ENCODE measurements at regions not wholly inside any gene's neighbourhood (a gene's known extent, or its start where the extent isn't known, plus 50 kb on each side); places are given as distances from the start of the nearest gene placed in this dataset.
"Not testable (repeated sequence)": the region's sequence is repeated elsewhere in the genome, so short reads cannot be mapped to it uniquely, and the experiment has no call there.

DNA sequence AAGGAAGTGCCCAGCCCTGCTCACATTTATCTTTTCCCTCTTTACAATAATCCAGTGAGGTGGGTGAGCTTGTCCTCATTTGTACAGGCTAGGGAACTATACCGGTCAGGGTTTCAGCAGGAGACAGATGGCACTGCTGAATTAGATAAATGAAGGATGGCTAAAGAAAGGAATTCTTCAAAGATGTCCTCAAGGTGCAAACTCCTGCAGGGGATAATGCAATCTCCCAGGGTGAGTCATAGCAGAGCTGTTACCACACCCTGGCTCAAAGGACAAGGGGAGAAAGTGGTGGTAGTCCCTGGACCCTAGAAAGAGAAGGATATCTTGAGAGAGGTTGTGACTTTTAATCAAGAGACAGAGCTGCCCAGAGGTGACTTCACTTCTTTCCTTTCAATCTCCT is 66.7 kb downstream of the RFPL4B start:
- DNase-seq, result no peak
- Histone ChIP-seq H3K27me3 (no peaks in the 10 kb centered on the region), H3K9me3 (peaks cover 0 to 17% (median 5%) of the 10 kb centered on the region in 11 donors), H3K4me1 (no peaks in the 10 kb centered on the region), H3K36me3 (no peaks in the 10 kb centered on the region), H3K4me3 (no peak overlapping the region), H3K27ac (no peak overlapping the region)
- intact Hi-C loops (cut with DNase I), result no loop called here
- TF ChIP-seq, protein P1, sequence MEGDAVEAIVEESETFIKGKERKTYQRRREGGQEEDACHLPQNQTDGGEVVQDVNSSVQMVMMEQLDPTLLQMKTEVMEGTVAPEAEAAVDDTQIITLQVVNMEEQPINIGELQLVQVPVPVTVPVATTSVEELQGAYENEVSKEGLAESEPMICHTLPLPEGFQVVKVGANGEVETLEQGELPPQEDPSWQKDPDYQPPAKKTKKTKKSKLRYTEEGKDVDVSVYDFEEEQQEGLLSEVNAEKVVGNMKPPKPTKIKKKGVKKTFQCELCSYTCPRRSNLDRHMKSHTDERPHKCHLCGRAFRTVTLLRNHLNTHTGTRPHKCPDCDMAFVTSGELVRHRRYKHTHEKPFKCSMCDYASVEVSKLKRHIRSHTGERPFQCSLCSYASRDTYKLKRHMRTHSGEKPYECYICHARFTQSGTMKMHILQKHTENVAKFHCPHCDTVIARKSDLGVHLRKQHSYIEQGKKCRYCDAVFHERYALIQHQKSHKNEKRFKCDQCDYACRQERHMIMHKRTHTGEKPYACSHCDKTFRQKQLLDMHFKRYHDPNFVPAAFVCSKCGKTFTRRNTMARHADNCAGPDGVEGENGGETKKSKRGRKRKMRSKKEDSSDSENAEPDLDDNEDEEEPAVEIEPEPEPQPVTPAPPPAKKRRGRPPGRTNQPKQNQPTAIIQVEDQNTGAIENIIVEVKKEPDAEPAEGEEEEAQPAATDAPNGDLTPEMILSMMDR (IDR thresholded peaks at IDR 0.05), result no peak
- ATAC-seq, result no peak
- 43 to 48% methylated on average over 1 of the region's 1 CpG for WGBS, 2 donors

GRCh38 chr6:112415366-112415765 is 68.2 kb downstream of the RFPL4B start:
- WGBS, 2 donors, result 63% methylated on average over 2 of the region's 2 CpGs
- ATAC-seq (no peak), DNase-seq (no peak)
- Histone ChIP-seq H3K9me3 (peaks cover 0 to 21% (median 6%) of the 10 kb centered on the region in 11 donors), H3K27ac (no peak overlapping the region), H3K36me3 (no peaks in the 10 kb centered on the region), H3K4me3 (no peak overlapping the region), H3K27me3 (no peaks in the 10 kb centered on the region), H3K4me1 (no peaks in the 10 kb centered on the region)
- intact Hi-C loops (cut with DNase I), result no loop called here
- TF ChIP-seq, protein P1 (IDR thresholded peaks at IDR 0.05), result no peak

DNA sequence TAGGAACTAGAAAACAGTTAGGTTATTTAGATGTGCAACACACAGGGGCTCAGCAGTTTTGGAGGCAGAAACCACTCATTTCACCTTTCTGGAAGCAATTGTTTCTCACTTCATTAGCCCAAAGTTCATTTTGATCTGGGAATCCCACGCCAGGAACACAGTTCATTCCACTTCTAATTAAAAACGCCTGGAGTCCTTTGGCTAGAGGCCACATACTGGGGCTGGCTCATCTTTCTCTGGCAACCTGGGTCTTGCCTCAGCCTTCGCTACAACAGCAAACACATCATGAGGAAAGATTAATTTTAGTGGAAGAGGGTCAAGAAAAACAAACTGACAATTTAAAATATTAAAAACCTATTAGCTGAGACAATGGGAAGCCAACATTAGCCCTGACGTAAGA is 69.7 kb downstream of the RFPL4B start:
- TF ChIP-seq, protein P1 (IDR thresholded peaks at IDR 0.05), result no peak
- 74 to 81% methylated on average over 4 of the region's 4 CpGs for WGBS, 2 donors
- no peak for DNase-seq
- Histone ChIP-seq H3K4me3 (no peak overlapping the region), H3K27me3 (peaks cover 0 to 8% (median 0%) of the 10 kb centered on the region in 7 donors), H3K27ac (no peak overlapping the region), H3K9me3 (peaks cover 0 to 21% (median 6%) of the 10 kb centered on the region in 11 donors), H3K4me1 (no peaks in the 10 kb centered on the region), H3K36me3 (no peaks in the 10 kb centered on the region)
- intact Hi-C loops (cut with DNase I), result no loop called here
- peak in 1 of 8 donors; percentile 61 for ATAC-seq

GRCh38 chr6:112427011-112427410 is 79.9 kb downstream of the RFPL4B start:
- H3K4me1 ChIP-seq; H3K4me3 ChIP-seq; H3K36me3 ChIP-seq; intact Hi-C loops (cut with DNase I); H3K27ac ChIP-seq; DNase-seq; H3K27me3 ChIP-seq; ATAC-seq: not testable (repeated sequence)
- WGBS, 2 donors, result 94% methylated on average over 4 of the region's 4 CpGs
- peaks cover 0 to 18% (median 0%) of the 10 kb centered on the region in 11 donors for H3K9me3 ChIP-seq

DNA sequence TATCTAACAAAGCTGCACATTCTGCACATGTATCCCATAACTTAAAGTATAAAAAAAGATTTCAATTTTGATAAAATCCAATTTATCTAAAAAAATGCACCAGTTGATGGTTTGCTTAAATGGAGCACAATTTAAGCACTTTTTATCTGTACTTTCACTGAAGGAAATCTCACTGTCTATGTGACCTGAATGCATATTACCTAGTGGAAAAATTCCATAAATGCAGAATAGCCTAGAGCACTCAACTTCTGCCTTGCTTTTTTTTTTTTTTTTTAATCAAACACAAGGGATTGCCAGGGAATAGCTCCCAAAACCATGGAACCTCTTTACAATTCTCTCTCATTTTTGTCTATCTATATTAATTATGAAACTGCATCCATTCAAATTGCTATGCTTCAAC is 80.4 kb downstream of the RFPL4B start:
- Histone ChIP-seq H3K9me3 (peaks cover 0 to 18% (median 0%) of the 10 kb centered on the region in 11 donors), H3K36me3 (no peaks in the 10 kb centered on the region), H3K27ac (no peak overlapping the region), H3K4me1 (no peaks in the 10 kb centered on the region), H3K4me3 (no peak overlapping the region), H3K27me3 (no peaks in the 10 kb centered on the region)
- DNase-seq (no peak), ATAC-seq (no peak)
- intact Hi-C loops (cut with DNase I), result no loop called here
- TF ChIP-seq, protein P1 (IDR thresholded peaks at IDR 0.05), result no peak
